ENCODE measurements at regions not wholly inside any gene's neighbourhood (a gene's known extent, or its start where the extent isn't known, plus 50 kb on each side); places are given as distances from the start of the nearest gene placed in this dataset.
"Not testable (repeated sequence)": the region's sequence is repeated elsewhere in the genome, so short reads cannot be mapped to it uniquely, and the experiment has no call there.

DNA sequence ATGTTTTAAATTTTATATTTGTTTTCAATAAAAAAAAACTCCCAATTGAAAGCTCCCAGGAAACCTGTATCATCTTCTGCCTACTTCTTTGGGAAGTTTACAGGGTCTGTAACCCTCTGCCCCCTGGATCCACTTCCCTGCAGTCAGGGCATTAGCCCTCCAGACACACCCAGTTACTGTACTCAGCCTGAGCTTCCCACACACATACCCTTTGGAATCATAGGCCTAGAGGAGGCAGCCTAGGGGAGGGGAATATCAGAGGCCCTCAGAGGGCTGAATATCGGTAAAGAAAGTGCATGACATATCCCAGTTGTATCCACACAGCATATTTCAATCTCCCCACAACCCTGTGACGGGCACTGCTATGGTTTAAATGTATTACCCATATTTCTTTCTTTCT, 56.2 kb upstream of the TFPI start:
- DNase-seq (ENCODE audit: extremely low read depth, low read depth, low spot score), result not testable (repeated sequence)

DNA sequence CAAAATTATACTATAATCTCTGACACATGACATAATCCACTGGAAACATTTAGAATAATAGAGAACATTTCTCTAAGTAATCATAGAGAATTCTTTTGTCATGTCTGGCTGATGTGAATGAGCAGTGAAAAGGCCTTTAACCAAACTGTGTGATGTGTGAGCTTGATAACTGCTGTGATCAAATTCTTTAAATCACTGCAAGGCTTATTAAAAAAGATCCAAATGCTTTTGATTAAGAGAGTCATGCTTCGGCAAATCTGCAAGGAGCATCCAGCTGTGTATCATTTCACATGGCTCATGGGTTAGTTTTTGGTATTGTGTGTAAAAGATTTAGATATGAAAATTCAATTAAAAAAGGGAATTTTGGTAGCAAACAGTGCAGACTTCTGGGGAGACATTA, 58.6 kb upstream of the TFPI start:
- DNase-seq (ENCODE audit: extremely low read depth, low read depth, low spot score), result no peak

DNA sequence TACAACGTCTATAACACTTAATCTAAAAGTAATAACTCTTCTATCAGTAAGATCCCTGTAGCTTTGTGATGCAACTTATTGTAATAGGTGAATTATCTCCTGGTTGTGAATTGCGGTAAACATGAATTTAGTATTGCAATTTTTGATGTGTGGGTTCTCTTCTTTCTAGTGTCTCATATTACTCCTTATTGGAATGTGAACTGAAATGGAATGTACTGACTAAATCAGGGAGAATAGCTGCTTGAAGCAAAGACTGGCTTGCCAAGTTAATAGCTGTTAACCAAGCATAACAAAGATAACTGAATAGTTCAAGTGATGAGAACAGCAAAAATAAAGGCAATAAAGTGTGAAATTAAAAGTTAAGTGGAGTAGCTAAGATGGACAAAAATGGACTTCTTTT, 60.5 kb upstream of the TFPI start:
- DNase-seq (ENCODE audit: extremely low read depth, low read depth, low spot score), result no peak

DNA sequence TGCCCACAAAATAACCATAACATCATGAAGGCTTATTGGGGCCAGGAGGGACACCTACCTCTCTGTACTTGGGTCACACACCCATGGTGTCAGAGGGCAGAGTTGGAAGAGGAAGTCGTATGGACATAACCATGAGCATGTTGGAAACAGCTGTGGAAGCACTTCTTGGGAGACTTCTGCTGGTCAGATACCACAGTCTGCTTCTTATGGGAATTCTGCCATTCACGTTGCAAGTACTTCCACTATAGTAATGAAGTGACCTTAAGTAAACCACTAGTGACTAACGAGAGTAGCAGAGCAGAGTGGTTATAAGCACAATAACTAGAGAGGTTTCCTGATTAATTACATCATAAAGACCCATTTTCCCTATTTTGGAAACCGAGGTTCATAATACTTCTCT, 61.1 kb upstream of the TFPI start:
- no peak for DNase-seq (ENCODE audit: extremely low read depth, low read depth, low spot score)

DNA sequence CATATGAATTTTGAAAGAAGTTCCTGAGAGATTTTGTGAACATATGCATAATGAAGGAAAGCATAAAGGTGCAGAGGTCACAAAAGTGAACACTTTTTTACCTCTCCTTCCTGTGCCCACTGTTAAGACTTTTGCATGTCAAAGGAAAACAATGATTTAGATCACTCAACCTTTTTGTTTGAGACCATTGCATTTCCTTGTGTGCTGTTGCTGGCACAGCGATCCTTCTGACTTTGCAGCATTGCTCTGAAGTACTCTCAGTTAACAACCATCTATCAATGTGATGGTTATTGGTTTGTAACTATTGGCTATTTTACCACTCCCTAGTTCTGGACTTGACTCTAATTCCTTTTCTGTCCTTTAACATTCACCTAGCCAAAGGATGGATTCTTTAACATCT, 61.7 kb upstream of the TFPI start:
- DNase-seq (ENCODE audit: extremely low read depth, low read depth, low spot score), result no peak

DNA sequence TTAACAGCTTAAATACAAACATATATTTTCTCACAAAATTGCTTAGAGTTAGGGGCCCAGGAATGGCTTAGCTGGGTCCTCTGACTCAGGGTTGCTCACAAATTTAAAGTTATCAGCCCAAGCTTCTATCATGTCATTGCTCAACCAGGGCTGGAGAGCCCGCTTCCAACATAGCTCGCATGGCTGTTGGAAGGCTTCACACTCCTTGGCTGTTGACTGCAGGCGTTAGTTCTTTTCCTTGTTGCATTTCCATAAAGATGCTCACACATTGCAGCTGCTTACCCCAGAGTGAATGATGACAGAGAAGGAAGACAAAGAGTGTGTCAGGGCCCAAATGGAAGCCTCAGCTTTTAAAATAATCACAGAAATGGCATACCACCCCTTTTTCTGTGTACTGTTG, 62.9 kb upstream of the TFPI start:
- no peak for DNase-seq (ENCODE audit: extremely low read depth, low read depth, low spot score)

DNA sequence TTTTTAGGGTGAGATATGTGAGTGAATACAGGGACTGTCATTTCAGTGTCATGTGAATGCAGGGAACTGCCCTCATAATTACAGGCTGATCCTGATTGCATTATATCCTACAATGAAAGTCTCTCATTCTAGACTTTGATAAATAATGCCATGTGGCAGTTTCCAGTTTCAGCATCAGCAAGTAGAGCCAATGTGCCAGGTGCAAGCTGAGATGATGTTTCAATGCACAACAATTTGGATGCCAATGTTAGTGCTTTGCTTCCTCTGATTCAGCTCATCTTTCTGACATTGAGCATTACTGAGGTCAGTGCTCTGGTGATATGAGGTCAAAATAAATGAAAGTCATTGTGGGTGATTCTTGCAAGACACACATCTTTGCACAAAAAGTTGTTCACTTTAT, 63.7 kb upstream of the TFPI start:
- no peak for DNase-seq (ENCODE audit: extremely low read depth, low read depth, low spot score)

DNA sequence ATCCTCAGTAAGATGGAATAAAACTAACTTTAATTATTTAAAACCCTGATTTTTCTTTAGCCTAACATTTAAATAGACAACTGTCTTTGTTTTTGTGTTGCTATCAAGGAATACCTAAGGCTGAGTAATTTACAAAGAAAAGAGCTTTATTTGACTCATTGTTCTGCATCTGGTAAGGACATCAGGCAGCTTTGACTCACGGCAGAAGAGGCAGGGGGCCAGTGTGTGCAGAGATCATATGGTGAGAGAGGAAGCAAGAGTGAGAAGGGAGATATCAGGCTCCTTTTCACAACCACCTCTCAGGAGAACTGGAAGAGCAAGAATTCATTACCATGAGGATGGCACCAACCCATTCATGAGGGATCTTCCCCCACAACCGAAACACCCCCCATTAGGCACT, 64.6 kb upstream of the TFPI start:
- DNase-seq (ENCODE audit: extremely low read depth, low read depth, low spot score), result no peak

DNA sequence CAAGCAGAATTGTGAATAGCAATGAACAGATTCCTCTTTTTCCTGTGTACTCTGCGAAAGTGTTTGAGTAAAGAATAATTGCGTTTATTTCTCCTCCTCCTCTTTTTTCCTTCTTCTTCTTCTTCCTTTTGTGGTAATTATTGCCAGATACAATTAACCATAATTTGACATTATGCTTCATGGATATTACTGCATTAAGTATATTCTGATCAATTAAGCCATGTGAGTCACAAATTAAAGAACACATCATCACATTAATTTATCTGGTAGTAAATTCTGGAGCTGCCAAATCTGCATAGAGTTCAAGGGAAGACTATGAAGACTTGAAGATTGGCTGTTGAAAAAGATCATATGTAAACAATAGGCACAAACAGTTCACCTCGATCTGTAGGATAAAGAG, 72.9 kb upstream of the TFPI start:
- no peak for DNase-seq (ENCODE audit: extremely low read depth, low read depth, low spot score)

DNA sequence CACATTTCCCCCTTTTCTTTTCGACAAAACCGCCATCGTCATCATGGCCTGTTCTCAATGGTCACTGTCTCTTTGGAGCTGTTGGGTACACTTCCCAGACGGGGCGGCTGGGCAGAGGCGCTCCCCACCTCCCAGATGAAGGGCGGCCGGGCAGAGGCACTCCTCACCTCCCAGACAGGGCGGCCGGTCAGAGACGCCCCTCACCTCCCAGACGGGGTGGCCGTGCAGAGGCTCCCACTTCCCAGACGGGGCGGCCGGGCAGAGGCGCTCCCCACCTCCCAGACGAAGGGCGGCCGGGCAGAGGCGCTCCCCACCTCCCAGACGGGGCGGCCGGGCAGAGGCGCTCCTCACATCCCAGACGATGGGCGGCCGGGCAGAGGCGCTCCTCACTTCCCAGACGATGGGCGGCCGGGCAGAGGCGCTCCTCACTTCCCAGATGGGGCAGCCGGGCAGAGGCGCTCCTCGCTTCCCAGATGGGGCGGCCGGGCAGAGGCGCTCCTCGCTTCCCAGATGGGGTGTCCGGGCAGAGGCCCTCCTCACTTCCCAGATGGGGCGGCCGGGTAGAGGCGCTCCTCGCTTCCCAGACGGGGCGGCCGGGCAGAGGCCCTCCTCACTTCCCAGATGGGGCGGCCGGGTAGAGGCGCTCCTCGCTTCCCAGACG, 82.6 kb upstream of the TFPI start:
- not testable (repeated sequence) for DNase-seq (ENCODE audit: extremely low read depth, low read depth, low spot score)

DNA sequence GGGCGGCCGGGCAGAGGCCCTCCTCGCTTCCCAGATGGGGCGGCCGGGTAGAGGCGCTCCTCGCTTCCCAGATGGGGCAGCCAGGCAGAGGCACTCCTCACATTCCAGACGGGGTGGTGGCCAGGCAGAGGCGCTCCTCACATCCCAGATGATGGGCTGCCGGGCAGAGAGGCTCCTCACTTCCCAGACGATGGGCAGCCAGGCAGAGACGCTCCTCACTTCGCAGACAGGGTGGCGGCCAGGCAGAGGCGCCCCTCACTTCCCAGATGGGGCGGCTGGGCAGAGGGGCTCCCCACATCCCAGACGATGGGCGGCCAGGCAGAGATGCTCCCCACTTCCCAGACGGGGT, 83.1 kb upstream of the TFPI start:
- DNase-seq (ENCODE audit: extremely low read depth, low read depth, low spot score), result not testable (repeated sequence)

DNA sequence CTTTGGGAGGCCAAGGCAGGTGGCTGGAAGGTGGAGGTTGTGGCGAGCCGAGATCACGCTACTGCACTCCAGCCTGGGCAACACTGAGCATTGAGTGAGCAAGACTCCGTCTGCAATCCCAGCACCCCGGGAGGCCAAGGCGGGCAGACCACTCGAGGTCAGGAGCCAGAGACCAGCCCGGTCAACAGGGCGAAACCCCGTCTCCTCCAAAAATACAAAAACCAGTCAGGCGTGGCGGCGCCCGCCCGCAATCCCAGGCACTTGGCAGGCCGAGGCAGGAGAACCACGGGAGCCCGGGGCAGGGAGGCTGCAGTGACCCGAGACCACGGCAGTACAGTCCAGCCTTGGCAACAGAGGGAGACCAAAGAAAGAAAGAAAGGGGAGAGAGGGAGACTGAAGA, 83.5 kb upstream of the TFPI start:
- DNase-seq (ENCODE audit: extremely low read depth, low read depth, low spot score), result not testable (repeated sequence)

DNA sequence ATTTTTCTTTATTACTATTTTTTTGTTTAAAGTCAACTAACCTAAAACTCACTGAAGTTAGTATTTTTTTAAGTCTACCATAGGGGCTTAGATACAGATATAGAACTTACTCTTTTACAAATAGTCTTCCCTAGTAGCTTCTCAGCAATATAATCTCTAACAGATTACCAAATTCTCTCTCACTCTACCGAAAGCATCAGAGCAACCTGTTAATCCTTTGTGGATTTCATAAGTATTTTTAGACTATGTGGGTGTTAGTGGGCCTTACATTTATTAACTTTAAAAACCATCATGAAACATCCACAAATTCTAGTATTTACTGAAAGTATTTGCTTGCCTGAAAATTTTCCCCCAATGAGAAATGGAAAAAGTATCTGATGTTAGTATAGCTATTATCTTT, 84.6 kb upstream of the TFPI start:
- no peak for DNase-seq (ENCODE audit: extremely low read depth, low read depth, low spot score)

DNA sequence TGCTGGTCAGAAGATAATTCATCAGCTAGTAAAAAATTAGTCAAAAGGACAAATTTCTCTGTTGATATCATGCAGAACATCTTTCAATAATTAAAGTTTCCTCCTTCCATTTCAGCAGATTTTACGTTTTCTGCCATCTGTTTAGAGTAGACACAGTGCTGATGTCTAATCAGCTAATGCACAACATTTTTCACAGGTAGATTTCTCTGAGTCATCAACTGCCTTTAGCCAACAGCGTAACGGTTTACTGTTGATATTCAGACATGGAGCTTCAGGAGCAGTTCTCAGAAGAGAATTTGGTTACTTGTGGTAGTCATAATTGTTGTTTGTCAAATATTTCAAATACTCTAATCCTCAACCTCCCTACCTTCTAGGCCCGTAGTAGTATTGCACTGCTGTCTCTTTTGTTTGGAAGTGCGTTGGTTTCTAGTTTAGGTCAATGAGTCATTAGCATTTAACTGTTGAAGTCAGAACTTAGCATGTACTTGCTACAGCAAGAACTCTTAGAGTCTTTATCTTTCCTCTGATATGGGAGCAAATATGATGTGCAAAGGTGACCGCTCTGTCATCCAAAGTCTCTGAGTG, 86.8 kb upstream of the TFPI start:
- DNase-seq (ENCODE audit: extremely low read depth, low read depth, low spot score), result no peak

DNA sequence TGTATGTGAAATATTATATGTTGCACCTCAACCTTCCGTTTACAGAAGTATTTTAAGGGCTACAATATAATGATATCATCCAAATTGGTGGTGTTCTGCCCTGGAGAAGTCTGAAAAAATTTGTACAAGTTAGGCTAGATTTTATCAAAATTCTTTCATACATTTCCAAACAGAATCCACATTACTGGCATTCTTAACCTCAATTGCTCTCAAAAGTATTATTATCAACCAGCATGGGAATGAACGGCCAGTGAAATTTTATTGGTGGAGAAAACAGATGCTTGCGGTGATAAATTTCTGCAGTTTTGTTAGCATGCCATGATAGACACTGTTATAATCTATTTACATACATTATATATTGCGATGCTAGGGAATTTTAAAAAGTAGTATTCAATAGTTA, 88.3 kb upstream of the TFPI start:
- no peak for DNase-seq (ENCODE audit: extremely low read depth, low read depth, low spot score)

DNA sequence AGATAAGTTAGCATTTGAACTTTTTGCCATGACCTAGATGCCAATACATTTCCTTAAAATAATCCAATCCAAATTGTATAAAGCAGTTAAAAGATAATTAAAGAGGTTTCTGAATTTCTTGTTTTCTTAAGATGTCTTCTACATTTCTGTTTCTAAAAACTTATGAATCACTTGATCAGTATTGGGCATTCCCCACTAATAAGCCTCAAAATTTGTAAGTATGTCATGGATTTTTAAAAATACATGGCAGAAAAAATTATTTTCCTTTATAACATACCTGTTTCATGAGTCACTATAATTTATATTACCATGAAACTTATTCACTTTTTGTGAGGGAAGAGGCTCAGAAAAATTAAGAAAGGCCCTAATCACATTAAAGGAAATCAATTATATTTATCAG, 90.3 kb upstream of the TFPI start:
- DNase-seq (ENCODE audit: extremely low read depth, low read depth, low spot score), result no peak

DNA sequence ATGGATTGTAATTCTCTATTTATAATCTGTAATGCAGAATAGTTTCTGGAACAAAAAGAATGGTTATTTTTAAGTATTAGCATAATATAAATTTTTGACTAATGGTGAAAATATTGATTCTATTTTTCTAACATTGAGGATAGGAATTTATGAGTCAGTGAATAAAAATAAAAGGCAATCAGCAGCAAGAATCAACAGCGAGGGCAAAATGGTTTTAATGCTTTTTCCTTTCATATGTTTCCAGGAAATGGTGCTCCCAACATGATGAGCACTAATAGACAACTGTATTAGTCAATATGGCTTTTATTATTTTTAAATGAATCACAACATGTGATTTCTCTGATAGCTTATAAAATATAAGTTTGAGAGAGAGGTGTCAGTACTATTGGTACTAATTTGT, 90.7 kb upstream of the TFPI start:
- no peak for DNase-seq (ENCODE audit: extremely low read depth, low read depth, low spot score)

DNA sequence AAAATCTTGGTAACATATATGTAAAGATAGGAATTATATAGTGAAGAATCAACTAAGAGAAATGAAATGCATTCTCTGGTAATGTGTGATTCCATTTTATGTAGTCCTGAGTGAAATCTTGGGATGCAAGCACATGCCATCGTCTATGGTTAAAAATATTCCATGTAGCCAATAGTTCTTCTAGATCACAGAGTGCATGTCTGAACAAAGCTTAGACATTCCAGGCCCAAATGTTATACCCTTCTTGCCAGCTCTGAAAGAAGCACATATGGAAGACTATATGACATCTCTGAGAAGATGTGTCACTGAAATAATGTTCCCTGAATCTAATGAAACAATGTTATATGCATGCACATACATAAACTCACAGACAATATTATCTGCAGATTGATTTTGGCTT, 92.3 kb upstream of the TFPI start:
- no peak for DNase-seq (ENCODE audit: extremely low read depth, low read depth, low spot score)

DNA sequence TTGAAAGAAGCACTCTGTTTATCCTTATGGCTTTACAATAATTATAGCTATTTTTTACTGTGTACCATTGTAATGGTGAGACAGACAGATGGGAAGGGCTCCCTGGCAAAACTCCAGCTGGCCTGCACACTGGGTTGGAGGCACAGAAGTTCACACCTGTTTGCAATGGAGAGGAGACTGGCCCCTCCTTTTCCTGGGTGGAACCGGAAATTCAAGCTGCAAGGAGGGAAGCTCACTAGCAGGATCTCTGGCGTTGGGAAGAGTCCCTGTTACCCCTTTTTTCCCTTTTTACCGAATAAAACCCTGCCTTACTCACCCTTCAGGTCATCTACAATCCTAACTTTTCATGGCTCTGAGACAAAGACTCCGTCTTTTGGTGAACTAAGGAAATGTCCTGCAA, 100.3 kb upstream of the TFPI start:
- no peak for DNase-seq (ENCODE audit: extremely low read depth, low read depth, low spot score)

DNA sequence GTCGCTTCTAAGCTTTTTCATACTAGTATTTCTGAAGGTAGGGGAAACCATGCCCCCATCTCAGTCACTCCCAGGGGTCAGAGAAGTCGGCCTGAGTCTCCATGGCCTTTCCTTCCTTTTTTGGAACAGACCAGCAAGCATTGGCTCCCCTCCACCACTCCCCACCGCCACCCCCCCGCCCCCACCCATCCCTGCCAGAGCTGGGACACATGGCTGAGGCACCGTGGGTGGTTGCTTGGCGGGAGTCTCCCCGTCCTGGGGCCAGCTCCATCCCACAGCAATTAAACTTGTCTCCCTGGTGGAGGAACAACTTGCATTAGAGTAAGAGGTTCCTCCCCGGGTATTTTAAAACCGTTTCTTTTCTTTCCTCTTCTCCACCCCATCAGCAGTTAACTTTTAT, 100.8 kb upstream of the TFPI start:
- no peak for DNase-seq (ENCODE audit: extremely low read depth, low read depth, low spot score)

DNA sequence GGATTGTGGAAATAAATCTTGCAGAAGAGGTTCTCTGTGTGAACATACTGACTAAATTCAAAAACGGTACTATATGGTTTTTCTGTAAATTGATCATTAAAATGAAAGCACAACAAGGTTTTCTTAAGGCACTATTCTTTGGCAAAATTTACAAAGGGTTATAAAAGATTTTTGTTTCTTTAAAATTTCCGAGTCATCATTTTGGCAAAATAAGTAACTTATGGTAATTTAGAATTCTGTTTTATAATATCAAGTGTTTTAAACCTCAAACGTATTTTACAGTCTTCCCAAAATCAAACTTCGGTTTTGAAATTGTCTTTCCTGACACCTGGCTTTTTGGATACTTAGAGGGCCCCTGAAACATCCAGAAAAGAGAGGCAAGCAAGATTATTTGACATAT, 101.9 kb upstream of the TFPI start:
- DNase-seq (ENCODE audit: extremely low read depth, low read depth, low spot score), result no peak

DNA sequence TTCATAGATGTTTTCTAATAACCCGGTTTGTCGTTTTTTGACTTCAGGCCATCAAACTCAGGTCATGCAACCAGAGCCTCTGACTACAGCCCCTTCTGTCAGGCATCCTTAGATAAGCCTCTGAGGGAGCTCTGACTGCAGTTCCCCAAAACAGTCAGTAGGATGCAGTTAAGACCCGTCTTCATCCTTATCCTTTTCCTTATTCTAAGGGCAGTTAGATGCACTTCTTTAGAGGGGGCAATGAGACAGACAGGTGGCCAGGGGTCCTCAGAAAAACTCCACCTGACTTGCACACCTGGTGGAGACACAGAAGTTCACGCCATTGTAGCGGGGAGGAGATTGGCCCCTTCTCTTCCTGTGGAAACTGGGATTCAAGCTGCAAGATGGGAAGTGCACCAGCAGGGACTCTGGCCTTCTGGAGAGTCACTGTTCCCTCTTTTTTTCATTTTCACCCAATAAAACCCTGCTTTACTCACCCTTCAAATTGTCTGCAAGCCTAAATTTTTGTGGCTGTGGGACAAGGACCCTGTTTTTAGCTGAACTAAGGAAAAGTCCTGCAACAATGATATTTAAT, 104.8 kb upstream of the TFPI start:
- DNase-seq (ENCODE audit: extremely low read depth, low read depth, low spot score), result no peak

DNA sequence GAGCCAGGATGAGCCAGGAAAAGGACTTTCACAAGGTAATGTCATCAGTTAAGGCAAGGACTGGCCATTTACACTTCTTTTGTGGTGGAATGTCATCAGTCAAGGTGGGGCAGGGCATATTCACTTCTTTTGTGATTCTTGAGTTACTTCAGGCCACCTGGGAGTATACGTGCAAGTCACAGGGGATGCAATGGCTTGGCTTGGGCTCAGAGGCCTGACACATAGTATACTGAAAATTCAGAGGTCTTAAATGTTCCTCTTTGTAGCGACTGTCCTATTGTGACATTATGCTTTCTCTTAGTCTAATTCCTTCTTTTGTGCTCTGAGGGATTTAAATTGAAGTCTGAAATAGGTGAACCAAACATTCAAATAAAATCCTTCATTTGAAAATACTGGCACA, 121.8 kb upstream of the TFPI start:
- not testable (repeated sequence) for DNase-seq (ENCODE audit: extremely low read depth, low read depth, low spot score)
